Heart left ventricle (tissue), 16 donors: ENCODE measurements at regions not wholly inside any gene's neighbourhood (a gene's known extent, or its start where the extent isn't known, plus 50 kb on each side); places are given as distances from the start of the nearest gene placed in this dataset.

ENCODE experiments used
- ATAC-seq, 4 donors: fragments of 200-7000 bp; cut with Tn5 transposase; one replicate each; pipeline ENCODE4 v1.9.1; 2020 to 2022; ENCODE audit warnings: moderate library complexity in 4 of 4, mild to moderate bottlenecking in 3 of 4, moderate number of reproducible peaks in 1 of 4
- DNase-seq, 5 donors: peaks; one replicate each; pipeline ENCODE4 v3.0.0-alpha.2; 2020
- H3K27ac ChIP-seq, 12 donors: fragments of 200-600 bp; sonication (generic) in 4 of 12; one replicate each; pipeline versions ENCODE4 v1.5.0 to v1.8.0; 2016 to 2022; ENCODE audit warnings: mild to moderate bottlenecking in 2 of 12
- H3K27me3 ChIP-seq, 9 donors: fragments of 200-600 bp; sonication (generic) in 2 of 9; one replicate each; pipeline versions ENCODE4 v1.5.1 to v1.8.0; 2016 to 2022; ENCODE audit warnings: mild to moderate bottlenecking in 3 of 9
- H3K36me3 ChIP-seq, 9 donors: fragments of 200-600 bp; sonication (generic) in 2 of 9; one replicate each; pipeline versions ENCODE4 v1.5.0 to v1.8.0; 2018 to 2022; ENCODE audit warnings: mild to moderate bottlenecking in 2 of 9
- H3K4me1 ChIP-seq, 12 donors: fragments of 200-600 bp; sonication (generic) in 4 of 12; one replicate each; pipeline versions ENCODE4 v1.5.0 to v1.8.0; 2016 to 2022; ENCODE audit warnings: mild to moderate bottlenecking in 3 of 12
- H3K4me3 ChIP-seq, 12 donors: fragments of 200-600 bp; sonication (generic) in 4 of 12; one replicate each; pipeline versions ENCODE4 v1.5.0 to v1.8.0; 2017 to 2022; ENCODE audit warnings: mild to moderate bottlenecking in 9 of 12, moderate library complexity in 4 of 12
- H3K9me3 ChIP-seq, 12 donors: fragments of 200-600 bp; sonication (generic) in 4 of 12; one replicate each; pipeline versions ENCODE4 v1.5.0 to v1.8.0; 2016 to 2022; ENCODE audit warnings: mild to moderate bottlenecking in 1 of 12
- POLR2A ChIP-seq, 2 donors: fragments of 450-650 bp; IDR thresholded peaks; one replicate each; pipeline ENCODE4 v1.6.1; 2017; ENCODE audit warnings: antibody characterized with exemption in 2 of 2, mild to moderate bottlenecking in 2 of 2, moderate library complexity in 2 of 2
- WGBS, 4 donors: extraction: QIAGEN DNeasy Blood & Tissue Kit in 2 of 4; methylation state at CpG; one replicate each; pipeline versions ENCODE4 v1.1.5 to v1.1.7; 2013 to 2018; 5-methylcytosine and 5-hydroxymethylcytosine counted together
- intact Hi-C, 10 donors: fragments of 100-400 bp; cut with DNase I; formaldehyde crosslinking; loops; one replicate each; pipeline versions ENCODE4 v1.11.1 to v1.14.2; 2022
- TF ChIP-seq, protein P1 (sequence below), 12 donors: fragments of 200-600 bp; sonication (generic) in 4 of 12; IDR thresholded peaks; one replicate each; pipeline versions ENCODE4 v1.5.0 to v1.8.0; 2018 to 2022; ENCODE audit warnings: antibody characterized with exemption in 12 of 12, mild to moderate bottlenecking in 5 of 12
- donor health status: ischemic (EF 13 %, LVEDD 7.1; RV severe dilation, severe dysfunction).
- donor health status: healthy with polysubstance abuse.
- donor health status: DM: no; HTN: yes; CAD: no.
- donor health status: DM: no; HTN: no; CAD: no.
- donor health status: ischemic (EF 25% LVEDD 6.9; RV normal size, moderate dysfunction).
- donor health status: ischemic (EF 25% LVEDD 5.7; RV mildly dilated, moderate dysfunction).
- donor health status: healthy.
- donor health status: DM: yes; HTN: yes; CAD: no.
- donor health status: ischemic (EF 35%, LVEDD 5.7; RV mildly dilated, moderate dysfunction).
- donor health status: nonischemic (EF 11% LVEDD 7.7; RV severe dilation, severe dysfunction).
- donor health status: DM: yes; HTN: yes; CAD: no.
- donor health status: PGD.
- donor health status: ischemic (EF 29% LVEDD 5.4; RV normal size, mild dysfunction).
- donor health status: nonischemic (EF 23%, LVEDD 6.1; RV moderate dilation, normal function).

DNA sequence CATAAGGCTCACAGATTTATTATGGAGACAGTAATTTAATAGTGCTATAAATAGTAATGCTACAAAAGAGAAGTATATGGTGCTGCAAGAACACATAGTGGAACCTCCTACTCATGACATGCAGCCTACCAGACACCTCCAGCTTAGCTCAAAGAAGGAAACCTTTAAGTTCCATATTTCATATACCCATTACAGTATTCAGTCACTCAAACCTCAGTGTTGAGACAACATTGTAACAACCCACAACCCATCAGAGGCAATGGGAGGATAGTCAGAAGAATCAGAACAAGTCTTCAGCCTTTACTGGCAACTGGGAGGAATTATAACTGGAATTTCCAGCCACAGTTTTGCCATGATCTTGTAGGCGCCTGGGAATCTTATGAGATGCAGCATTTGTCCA, 186.3 kb upstream of the VSTM2A start:
- TF ChIP-seq POLR2A (IDR thresholded peaks at IDR 0.05) = no peak
- TF ChIP-seq, protein P1, sequence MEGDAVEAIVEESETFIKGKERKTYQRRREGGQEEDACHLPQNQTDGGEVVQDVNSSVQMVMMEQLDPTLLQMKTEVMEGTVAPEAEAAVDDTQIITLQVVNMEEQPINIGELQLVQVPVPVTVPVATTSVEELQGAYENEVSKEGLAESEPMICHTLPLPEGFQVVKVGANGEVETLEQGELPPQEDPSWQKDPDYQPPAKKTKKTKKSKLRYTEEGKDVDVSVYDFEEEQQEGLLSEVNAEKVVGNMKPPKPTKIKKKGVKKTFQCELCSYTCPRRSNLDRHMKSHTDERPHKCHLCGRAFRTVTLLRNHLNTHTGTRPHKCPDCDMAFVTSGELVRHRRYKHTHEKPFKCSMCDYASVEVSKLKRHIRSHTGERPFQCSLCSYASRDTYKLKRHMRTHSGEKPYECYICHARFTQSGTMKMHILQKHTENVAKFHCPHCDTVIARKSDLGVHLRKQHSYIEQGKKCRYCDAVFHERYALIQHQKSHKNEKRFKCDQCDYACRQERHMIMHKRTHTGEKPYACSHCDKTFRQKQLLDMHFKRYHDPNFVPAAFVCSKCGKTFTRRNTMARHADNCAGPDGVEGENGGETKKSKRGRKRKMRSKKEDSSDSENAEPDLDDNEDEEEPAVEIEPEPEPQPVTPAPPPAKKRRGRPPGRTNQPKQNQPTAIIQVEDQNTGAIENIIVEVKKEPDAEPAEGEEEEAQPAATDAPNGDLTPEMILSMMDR (IDR thresholded peaks at IDR 0.05) = no peak
- DNase-seq (no peak), ATAC-seq (no peak)
- Histone ChIP-seq H3K36me3 (no peaks in the 10 kb centered on the region), H3K4me1 (no peaks in the 10 kb centered on the region), H3K9me3 (no peaks in the 10 kb centered on the region), H3K27me3 (no peaks in the 10 kb centered on the region), H3K4me3 (no peak overlapping the region), H3K27ac (no peak overlapping the region)
- 50 to 72% (median 54%) methylated on average over 1 of the region's 1 CpG for WGBS, 4 donors
- intact Hi-C loops = loop anchor here in 1 of 10 donors (10.0 kb wide), 1 partner anchor 59 kb away; no protein-coding TSS in a partner anchor

DNA sequence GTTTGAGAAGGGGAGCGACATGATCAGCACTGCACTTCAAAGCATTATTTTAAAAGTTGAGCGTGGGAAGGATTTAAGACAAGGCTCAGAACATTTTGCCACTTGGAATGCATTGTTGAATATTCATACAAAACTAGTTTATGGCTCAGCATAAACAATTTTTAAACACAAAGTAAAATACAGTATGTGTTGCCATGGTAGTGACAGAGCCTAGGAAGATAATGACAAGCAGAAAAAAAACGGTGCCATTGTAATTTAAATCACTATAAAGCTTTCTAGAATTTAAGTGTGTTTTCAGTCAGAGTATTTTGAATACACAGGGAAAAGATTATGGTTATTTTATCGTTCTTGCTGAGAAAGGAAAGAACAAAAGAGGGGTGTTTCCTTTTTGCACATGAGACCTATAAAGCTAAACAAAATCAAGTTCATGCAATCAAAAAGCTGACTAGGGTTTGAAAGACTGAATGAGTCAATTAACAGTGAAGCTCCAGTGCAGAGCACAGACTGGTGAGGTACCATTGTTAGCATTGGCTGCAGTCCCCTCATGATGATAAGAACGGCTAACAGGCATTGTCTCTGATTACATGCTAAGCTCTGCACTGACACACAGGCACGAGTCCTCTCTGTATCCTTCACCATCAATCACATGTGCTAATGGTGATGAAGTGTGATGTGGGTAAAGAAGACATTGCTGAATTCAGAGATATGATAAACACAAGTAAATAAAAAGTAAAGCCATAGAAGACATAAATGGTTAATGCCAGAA, 181.9 kb upstream of the VSTM2A start:
- no peak for ATAC-seq
- no peak for TF ChIP-seq POLR2A (IDR thresholded peaks at IDR 0.05)
- WGBS, 4 donors = 45 to 54% (median 51%) methylated on average over 6 of the region's 6 CpGs
- Histone ChIP-seq H3K27me3 (no peaks in the 10 kb centered on the region), H3K27ac (no peak overlapping the region), H3K9me3 (no peaks in the 10 kb centered on the region), H3K36me3 (no peaks in the 10 kb centered on the region), H3K4me1 (no peaks in the 10 kb centered on the region), H3K4me3 (no peak overlapping the region)
- intact Hi-C loops = no loop called here
- DNase-seq = no peak

DNA sequence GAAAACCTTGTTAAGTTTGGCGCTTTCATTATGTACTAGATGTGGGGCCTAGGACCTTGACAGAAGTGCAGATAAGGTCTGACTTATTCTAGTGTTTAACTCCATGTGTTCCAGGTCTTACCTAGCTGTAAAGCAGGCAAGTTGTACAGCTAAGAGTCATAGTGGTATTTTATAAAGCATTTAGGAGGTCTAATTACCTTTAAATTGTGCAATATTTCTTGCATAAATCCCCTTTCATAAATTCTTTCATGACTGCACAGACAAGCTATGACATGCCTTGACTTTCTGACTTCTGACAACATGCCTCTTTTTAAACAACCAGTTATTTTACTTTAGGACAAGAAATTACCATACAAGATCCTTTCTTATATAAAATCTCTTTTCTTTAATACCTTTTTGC, 151.6 kb upstream of the VSTM2A start:
- intact Hi-C loops = no loop called here
- H3K27ac ChIP-seq = no peak overlapping the region
- no peaks in the 10 kb centered on the region for H3K4me1 ChIP-seq
- DNase-seq (no peak), ATAC-seq (no peak)
- no peaks in the 10 kb centered on the region for H3K36me3 ChIP-seq
- peaks cover 0 to 10% (median 0%) of the 10 kb centered on the region in 12 donors for H3K9me3 ChIP-seq
- 83 to 87% (median 86%) methylated on average over 1 of the region's 1 CpG for WGBS, 4 donors
- TF ChIP-seq, protein P1 (IDR thresholded peaks at IDR 0.05) = no peak
- TF ChIP-seq POLR2A (IDR thresholded peaks at IDR 0.05) = no peak
- no peak overlapping the region for H3K4me3 ChIP-seq
- no peaks in the 10 kb centered on the region for H3K27me3 ChIP-seq

DNA sequence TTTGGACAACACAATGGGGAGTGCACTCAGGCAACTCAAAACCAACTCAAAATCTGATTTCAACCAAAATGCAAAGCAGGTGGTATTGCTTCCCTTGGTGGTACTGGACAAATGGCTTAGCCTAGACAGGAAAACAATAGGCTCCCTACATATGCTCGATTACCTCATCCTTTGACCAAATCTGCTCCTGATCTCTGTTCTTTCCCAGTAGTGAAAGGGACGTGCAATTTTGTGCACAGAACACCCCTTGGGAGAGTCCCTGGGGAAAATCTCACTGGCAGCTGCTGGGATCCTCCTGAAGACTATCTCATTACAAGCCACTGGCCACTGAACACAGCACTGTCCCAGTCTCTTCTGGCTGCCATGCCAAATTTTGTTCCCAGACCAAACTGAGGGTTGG, 149.2 kb upstream of the VSTM2A start:
- no peaks in the 10 kb centered on the region for H3K27me3 ChIP-seq
- WGBS, 4 donors = 48 to 58% (median 52%) methylated on average over 2 of the region's 2 CpGs
- DNase-seq = no peak
- H3K27ac ChIP-seq = no peak overlapping the region
- H3K4me1 ChIP-seq = no peaks in the 10 kb centered on the region
- no peak for TF ChIP-seq POLR2A (IDR thresholded peaks at IDR 0.05)
- TF ChIP-seq, protein P1 (IDR thresholded peaks at IDR 0.05) = no peak
- H3K36me3 ChIP-seq = no peaks in the 10 kb centered on the region
- no peak overlapping the region for H3K4me3 ChIP-seq
- intact Hi-C loops = no loop called here
- no peak for ATAC-seq
- peaks cover 0 to 7% (median 0%) of the 10 kb centered on the region in 12 donors for H3K9me3 ChIP-seq

DNA sequence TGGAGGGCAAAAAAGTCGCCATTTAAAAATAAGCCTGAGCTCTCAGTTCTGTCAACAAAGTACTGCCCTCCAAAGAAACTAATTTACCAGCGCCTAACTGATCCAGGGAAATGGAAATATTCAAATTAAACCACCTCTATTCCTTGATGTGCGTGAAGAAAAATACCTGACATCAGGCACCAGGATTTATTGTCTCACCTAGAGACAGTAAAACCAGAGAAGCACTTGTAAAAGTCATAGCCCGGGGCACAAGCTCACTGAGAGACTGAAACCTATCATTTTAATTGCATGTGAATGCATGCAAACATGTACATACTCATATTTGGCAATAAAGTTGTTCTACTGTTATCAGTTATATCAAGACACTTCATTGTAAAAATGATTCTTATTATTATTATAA, 147.3 kb upstream of the VSTM2A start:
- ATAC-seq (no peak), DNase-seq (no peak)
- Histone ChIP-seq H3K4me1 (no peaks in the 10 kb centered on the region), H3K27ac (no peak overlapping the region), H3K27me3 (no peaks in the 10 kb centered on the region), H3K9me3 (peaks cover 0 to 3% (median 0%) of the 10 kb centered on the region in 12 donors), H3K4me3 (no peak overlapping the region), H3K36me3 (no peaks in the 10 kb centered on the region)
- TF ChIP-seq, protein P1 (IDR thresholded peaks at IDR 0.05) = no peak
- TF ChIP-seq POLR2A (IDR thresholded peaks at IDR 0.05) = no peak
- 83 to 91% (median 88%) methylated on average over 4 of the region's 4 CpGs for WGBS, 4 donors
- intact Hi-C loops = no loop called here
